GM12878 (cell line): ENCODE measurements at regions not wholly inside any gene's neighbourhood (a gene's known extent, or its start where the extent isn't known, plus 50 kb on each side); places are given as distances from the start of the nearest gene placed in this dataset.

Source experiments
- ATAC-seq: fragments of 200-7000 bp; cut with Tn5 transposase; 3 replicates; pipeline ENCODE4 v1.9.1; 2020; ENCODE audit warnings: mild to moderate bottlenecking, moderate library complexity
- BruUV-seq: library from RNA; stranded (reverse); fragments of 400-500 nt; replicated peaks from 2 replicates; lab custom pipeline; 2021; lab: Mats Ljungman, UMichigan
- CTCF ChIA-PET: fragments of 300-600 bp; sonication (Branson Sonifier 250); formaldehyde crosslinking; extraction: SDS; loops from one replicate; lab custom pipeline; 2021; ENCODE audit warnings: inconsistent platforms; lab: Yijun Ruan, JAX
- POLR2A ChIA-PET: fragments of 350-600 bp; formaldehyde crosslinking; extraction: SDS; loops from one replicate; lab custom pipeline; 2021; ENCODE audit warnings: inconsistent platforms; lab: Charles Lee
- RAD21 ChIA-PET: fragments of 300-600 bp; sonication (Branson Sonifier 250); formaldehyde crosslinking; loops from one replicate; lab custom pipeline; 2023; ENCODE audit warnings: antibody characterized with exemption; ENCODE audit not compliant: unreplicated experiment; lab: Charles Lee
- SMC1A ChIA-PET: fragments of 300-600 bp; sonication (Branson Sonifier 250); formaldehyde crosslinking; loops from one replicate; lab custom pipeline; 2023; ENCODE audit not compliant: unreplicated experiment, uncharacterized antibody; lab: Charles Lee
- DNase-seq: peaks from one replicate; pipeline ENCODE4 v3.0.0-alpha.2; 2011; ENCODE audit warnings: low read depth, low spot score
- FAIRE-seq: peaks from 3 replicates; lab custom pipeline; 2011; peaks lifted over from hg19 to GRCh38; lab: Jason Lieb, UNC
- H2AFZ ChIP-seq: 2 replicates; pipeline ENCODE4 v1.6.0; 2011; ENCODE audit warnings: low read depth, low read length, control low read depth; ENCODE audit not compliant: control insufficient read depth
- H3K27ac ChIP-seq: 2 replicates; pipeline ENCODE4 v1.5.1; 2011; ENCODE audit warnings: control low read depth; ENCODE audit not compliant: control insufficient read depth, insufficient read depth
- H3K27me3 ChIP-seq, 2 experiments: replicated peaks in 1 of 2; 2 replicates each; pipeline versions ENCODE4 v1.6.0 to v1.6.1; 2011; ENCODE audit warnings: low read length in 1 of 2; ENCODE audit not compliant: control insufficient read depth in 2 of 2, insufficient read depth in 2 of 2
- H3K36me3 ChIP-seq, 2 experiments: 2 replicates each; pipeline ENCODE4 v1.5.1; 2011; ENCODE audit warnings: low read length in 1 of 2; ENCODE audit not compliant: control insufficient read depth in 2 of 2, insufficient read depth in 2 of 2
- H3K4me1 ChIP-seq: 2 replicates; pipeline ENCODE4 v1.6.1; 2011; ENCODE audit warnings: mild to moderate bottlenecking, low read length, moderate library complexity, mixed read lengths; ENCODE audit not compliant: control insufficient read depth, insufficient read depth
- H3K4me2 ChIP-seq: 2 replicates; pipeline ENCODE4 v1.6.0; 2011; ENCODE audit warnings: control low read depth; ENCODE audit not compliant: control insufficient read depth, insufficient read depth
- H3K4me3 ChIP-seq: fragments of 200-600 bp; sonication (generic); 2 replicates; pipeline ENCODE4 v1.5.1; 2016
- H3K79me2 ChIP-seq: 2 replicates; pipeline ENCODE4 v1.6.0; 2011; ENCODE audit warnings: low read length; ENCODE audit not compliant: control insufficient read depth, insufficient read depth
- H3K9ac ChIP-seq: 2 replicates; pipeline ENCODE4 v1.8.0; 2011; ENCODE audit warnings: low read length, control low read depth, mixed read lengths; ENCODE audit not compliant: control insufficient read depth, insufficient read depth
- H3K9me3 ChIP-seq: replicated peaks from 3 replicates; pipeline ENCODE4 v1.5.1; 2011; ENCODE audit warnings: mild to moderate bottlenecking, low read length; ENCODE audit not compliant: control insufficient read depth, insufficient read depth
- H4K20me1 ChIP-seq: 2 replicates; pipeline ENCODE4 v1.6.0; 2011; ENCODE audit not compliant: control insufficient read depth, insufficient read depth
- ATF2 ChIP-seq: IDR thresholded peaks from 2 replicates; pipeline ENCODE4 v1.6.1; 2012; ENCODE audit warnings: low read length, inconsistent platforms
- BMI1 ChIP-seq: fragments of 450-650 bp; IDR thresholded peaks from 2 replicates; pipeline ENCODE4 v1.6.1; 2016; ENCODE audit warnings: mild to moderate bottlenecking, moderate library complexity, borderline replicate concordance
- ESRRA ChIP-seq: IDR thresholded peaks from 2 replicates; pipeline ENCODE4 v1.6.1; 2012; ENCODE audit warnings: mild to moderate bottlenecking, low read length, improper control_type of control experiment
- EZH2 ChIP-seq: IDR thresholded peaks from 2 replicates; pipeline ENCODE4 v1.6.1; 2012; ENCODE audit warnings: low read depth, mild to moderate bottlenecking, control low read depth, inconsistent platforms, low read length, borderline replicate concordance; ENCODE audit not compliant: control insufficient read depth
- KAT2A ChIP-seq: conservative IDR thresholded peaks from 2 replicates; pipeline ENCODE4 v1.6.1; 2011; ENCODE audit warnings: low read depth, low read length; ENCODE audit not compliant: control insufficient read depth
- MTA2 ChIP-seq: fragments of 450-650 bp; IDR thresholded peaks from 2 replicates; pipeline ENCODE4 v1.6.1; 2016; ENCODE audit warnings: low read depth, mild to moderate bottlenecking, moderate library complexity
- NR2C1 ChIP-seq: fragments of 450-650 bp; IDR thresholded peaks from 2 replicates; pipeline ENCODE4 v1.6.1; 2017; ENCODE audit warnings: antibody characterized with exemption, mild to moderate bottlenecking, moderate library complexity
- RAD21 ChIP-seq: IDR thresholded peaks from 2 replicates; pipeline ENCODE4 v1.6.1; 2011; ENCODE audit warnings: mild to moderate bottlenecking, low read depth, low read length, moderate library complexity; ENCODE audit not compliant: insufficient read depth
- YY1 ChIP-seq: IDR thresholded peaks from 2 replicates; pipeline ENCODE4 v1.6.1; 2011; ENCODE audit warnings: low read depth, mild to moderate bottlenecking, low read length
- ZNF207 ChIP-seq: fragments of 450-650 bp; IDR thresholded peaks from 2 replicates; pipeline ENCODE4 v1.6.1; 2014; ENCODE audit warnings: antibody characterized with exemption, mild to moderate bottlenecking, borderline replicate concordance
- WGBS: methylation state at CpG from one replicate; pipeline ENCODE4 v1.1.6; 2016; ENCODE audit warnings: low lambda C conversion rate; ENCODE audit not compliant: insufficient replicate concordance, insufficient coverage; ENCODE audit errors: missing lambda C conversion rate; 5-methylcytosine and 5-hydroxymethylcytosine counted together
- in situ Hi-C: fragments of 300-500 bp; cut with MboI; formaldehyde crosslinking; loops from 9 replicates; pipeline ENCODE4 v1.14.3; 2018; ENCODE audit warnings: mixed read lengths
- intact Hi-C: fragments of 100-400 bp; cut with micrococcal nuclease; formaldehyde crosslinking; loops from one replicate; pipeline ENCODE4 v1.14.2; 2022; ENCODE audit not compliant: unreplicated experiment

DNA sequence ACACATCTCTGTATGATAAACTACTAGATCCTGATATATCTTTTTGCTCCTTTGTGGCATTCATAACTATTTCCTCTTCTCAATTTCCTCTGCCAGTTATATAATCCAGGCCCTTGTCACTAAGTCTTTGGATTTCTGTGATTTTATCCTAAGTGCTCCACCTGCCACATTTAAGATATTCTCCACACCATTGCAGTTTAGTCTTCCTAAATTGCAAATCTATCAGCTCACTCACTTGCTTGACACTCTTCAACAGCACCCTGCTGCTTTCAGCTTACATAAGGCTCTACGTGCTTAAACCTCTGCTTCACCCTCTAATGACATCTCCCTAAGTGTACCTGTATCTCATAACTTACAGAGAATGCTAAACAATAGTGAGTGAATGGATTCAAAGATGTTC, 1032.2 kb upstream of the SEL1L start:
- Histone ChIP-seq H3K27ac (no peak overlapping the region), H3K4me1 (no peaks in the 10 kb centered on the region), H3K9ac (no peak overlapping the region), H3K9me3 (no peaks in the 10 kb centered on the region), H4K20me1 (no peaks in the 10 kb centered on the region), H3K4me3 (no peak overlapping the region), H3K27me3 (no peaks in the 10 kb centered on the region), H3K4me2 (no peak overlapping the region), H3K79me2 (no peaks in the 10 kb centered on the region), H2AFZ (no peak overlapping the region), H3K36me3 (no peaks in the 10 kb centered on the region)
- no peak for TF ChIP-seq NR2C1
- no peak for DNase-seq
- no peak for FAIRE-seq
- POLR2A ChIA-PET = no interaction called here
- no peak for ATAC-seq
- BruUV-seq = no TSS peak
- SMC1A ChIA-PET = no interaction called here
- in situ Hi-C loops (no loop called here), intact Hi-C loops (no loop called here)
- RAD21 ChIA-PET = no interaction called here
- CTCF ChIA-PET = no interaction called here
- 0% methylated on average over 1 of the region's 1 CpG for WGBS

DNA sequence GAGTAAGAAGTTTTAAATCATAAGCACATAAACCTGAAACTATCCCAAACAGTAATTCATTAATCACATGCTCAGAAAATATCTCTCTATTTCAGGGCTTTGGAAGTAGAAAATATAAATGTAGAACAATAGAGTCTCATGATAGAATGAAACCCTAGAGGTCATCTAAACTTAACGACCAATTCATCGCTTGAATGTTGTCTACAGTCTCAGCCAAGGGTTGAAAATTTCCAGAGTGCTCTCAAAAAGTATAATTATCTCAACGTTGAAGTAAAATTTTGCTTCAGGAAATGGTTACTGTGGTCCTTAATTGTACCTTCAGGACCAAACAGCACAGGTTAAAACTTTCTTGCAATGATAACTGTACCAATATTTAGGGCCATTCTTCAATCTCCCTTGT, 1053.6 kb upstream of the SEL1L start:
- TF ChIP-seq BMI1 (no peak), ESRRA (no peak), ZNF207 (no peak), EZH2 (no peak), RAD21 (no peak), YY1 (no peak), KAT2A (no peak), MTA2 (no peak), ATF2 (no peak)
- Histone ChIP-seq H3K4me2 (no peak overlapping the region), H3K27ac (no peak overlapping the region), H3K9me3 (no peaks in the 10 kb centered on the region), H3K79me2 (no peaks in the 10 kb centered on the region), H3K4me1 (no peaks in the 10 kb centered on the region), H3K4me3 (no peak overlapping the region), H3K9ac (no peak overlapping the region), H4K20me1 (no peaks in the 10 kb centered on the region), H3K36me3 (no peaks in the 10 kb centered on the region), H2AFZ (no peak overlapping the region), H3K27me3 (no peaks in the 10 kb centered on the region)
- ChIA-PET POLR2A (no interaction called here), RAD21 (no interaction called here), CTCF (no interaction called here), SMC1A (no interaction called here)
- DNase-seq (no peak), ATAC-seq (no peak), FAIRE-seq (no peak)
- intact Hi-C loops (no loop called here), in situ Hi-C loops (no loop called here)
- WGBS = 35% methylated on average over 3 of the region's 3 CpGs
- BruUV-seq = no TSS peak
